ENCODE measurements at regions not wholly inside any gene's neighbourhood (a gene's known extent, or its start where the extent isn't known, plus 50 kb on each side); places are given as distances from the start of the nearest gene placed in this dataset.
"Not testable (repeated sequence)": the region's sequence is repeated elsewhere in the genome, so short reads cannot be mapped to it uniquely, and the experiment has no call there.

DNA sequence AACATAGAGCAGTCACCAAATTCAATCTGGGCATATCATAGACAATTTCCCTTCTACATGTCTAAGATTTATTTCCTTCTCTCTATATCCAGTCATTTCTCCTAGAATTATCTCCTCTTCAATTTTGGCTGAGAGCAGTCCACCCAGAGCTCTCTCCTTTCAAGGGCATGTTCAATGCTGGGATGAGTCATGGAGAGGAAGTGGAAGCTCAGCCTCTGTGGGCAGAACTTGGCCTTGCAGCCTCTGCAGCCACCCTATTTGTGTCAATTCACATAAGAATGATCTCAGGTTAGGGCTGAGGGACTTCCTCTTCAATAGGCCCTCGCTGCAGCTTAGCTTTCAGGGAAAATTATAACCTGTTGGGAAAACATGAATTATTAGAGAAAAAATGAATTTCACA lies 560.8 kb downstream of the POM121L12 start:
- DNase-seq: no peak

DNA sequence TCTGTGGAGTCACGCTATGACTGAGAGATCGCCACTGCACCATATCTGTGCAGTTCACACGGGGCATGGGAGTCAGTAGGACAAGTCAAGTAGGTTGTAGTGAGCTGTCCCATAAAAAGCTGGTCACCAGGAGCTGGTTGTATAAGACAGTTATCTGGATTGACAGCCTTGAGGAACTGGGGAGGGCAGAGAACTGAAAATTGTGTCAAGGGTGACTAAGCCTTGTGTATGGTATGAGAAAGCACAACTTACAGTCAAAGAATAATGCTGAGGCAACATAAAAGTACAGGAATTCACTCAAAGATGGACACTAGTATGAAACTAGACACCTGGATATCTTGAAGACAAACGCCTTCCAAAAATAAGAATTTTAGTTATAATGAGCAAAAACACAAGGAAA lies 564.9 kb downstream of the POM121L12 start:
- no peak for DNase-seq

- no peak for DNase-seq
These were observed 567.5 kb downstream of the POM121L12 start for GRCh38 chr7:53602817-53603418.

DNA sequence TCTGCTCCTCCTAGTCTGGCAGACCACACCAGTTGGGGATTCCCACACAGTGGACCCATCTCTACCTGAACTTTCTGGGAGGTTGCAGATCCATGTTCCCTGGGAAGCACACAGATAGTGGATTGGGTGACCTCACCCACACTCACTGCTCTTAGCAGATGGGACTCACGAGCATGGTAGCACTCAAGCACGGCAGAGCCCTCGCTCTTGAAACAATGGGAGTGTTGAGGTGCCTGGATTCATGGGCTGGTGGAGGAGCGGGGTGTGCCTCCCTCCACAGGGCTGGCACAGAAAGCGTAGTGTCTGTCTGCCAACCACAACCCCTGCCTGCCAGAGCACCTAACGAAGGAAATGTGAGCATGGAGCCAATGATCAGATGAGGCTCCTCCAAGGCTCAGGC lies 568.0 kb downstream of the POM121L12 start:
- no peak for DNase-seq

- DNase-seq: no peak
These were observed 568.8 kb downstream of the POM121L12 start for GRCh38 chr7:53604201-53604600.

DNA sequence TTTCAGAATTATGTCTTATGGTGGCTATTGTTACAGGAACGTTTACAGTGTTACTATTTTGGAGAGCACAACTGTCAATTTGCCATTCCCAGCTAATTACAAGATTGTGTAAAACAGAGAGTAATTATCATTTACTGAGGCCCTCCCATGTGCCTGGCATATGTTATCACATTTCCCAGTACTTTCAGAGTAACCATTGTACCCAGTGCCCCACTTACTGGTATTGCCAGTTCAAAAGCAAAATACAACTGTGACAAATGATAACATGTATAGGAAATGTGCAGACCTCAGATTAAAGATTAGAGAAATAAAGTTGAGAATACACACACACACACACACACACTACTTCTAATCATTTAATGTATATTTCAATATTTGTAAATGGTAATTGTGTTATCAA lies 572.5 kb downstream of the POM121L12 start:
- no peak for DNase-seq

DNA sequence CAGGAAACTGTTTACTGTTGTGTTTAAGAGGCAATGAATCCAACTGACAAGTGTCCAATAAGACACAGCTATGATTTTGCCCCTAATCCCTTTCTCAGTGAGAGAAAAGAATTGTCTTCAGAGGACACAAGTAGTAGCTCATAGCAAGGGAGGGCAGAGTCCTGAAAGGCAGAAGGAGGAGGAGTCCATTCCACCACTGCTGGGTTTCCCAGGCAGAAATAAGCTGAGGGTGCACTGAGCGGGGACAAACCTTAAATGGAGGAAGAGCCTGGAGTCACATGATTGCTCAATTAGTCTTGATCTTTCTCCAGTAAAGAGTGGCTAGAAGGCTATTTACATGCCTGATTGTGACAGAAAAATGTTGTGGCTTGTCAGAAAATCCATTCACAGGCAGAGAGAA lies 573.8 kb downstream of the POM121L12 start:
- no peak for DNase-seq

DNA sequence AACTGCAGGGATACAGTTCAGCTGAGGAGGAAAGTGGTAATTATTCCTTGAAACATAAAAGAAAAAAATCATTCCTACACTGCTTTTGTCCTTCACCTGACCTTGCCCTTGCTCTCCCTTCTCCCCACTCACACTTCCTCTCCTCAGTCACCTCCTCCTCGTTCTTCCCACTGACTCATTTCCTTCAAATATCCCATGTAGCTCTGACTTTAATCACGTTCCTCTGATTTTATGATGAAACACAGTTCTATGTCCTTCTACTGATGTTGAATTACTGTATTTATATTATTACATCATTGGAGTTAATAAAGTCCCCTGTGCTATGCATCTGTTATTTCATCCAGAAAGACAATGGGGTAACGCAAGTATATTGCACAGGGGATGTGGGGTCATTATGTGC lies 575.6 kb downstream of the POM121L12 start:
- DNase-seq: no peak

- no peak for DNase-seq
These were observed 588.9 kb downstream of the POM121L12 start for GRCh38 chr7:53624356-53624755.

DNA sequence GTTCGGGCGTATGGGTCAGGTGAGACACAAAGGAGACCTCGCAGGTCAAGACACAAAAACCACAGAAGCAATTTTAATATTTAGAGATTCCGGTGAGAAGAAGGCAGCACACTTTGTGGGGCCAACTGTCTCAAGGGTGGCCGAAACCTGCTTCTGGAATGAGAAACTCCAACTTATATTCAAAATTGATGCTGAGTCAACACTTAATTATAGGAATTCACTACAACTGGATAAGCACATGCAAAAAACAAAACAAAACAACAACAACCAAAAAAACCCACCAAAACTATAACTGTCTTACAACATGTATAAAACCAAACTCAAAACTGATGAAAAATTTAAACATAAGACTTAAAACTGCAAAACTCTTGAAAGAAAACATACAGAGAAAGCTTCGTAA lies 593.3 kb downstream of the POM121L12 start:
- no peak for DNase-seq

GRCh38 chr7:53635251-53635650 lies 599.8 kb downstream of the POM121L12 start:
- not testable (repeated sequence) for DNase-seq

DNA sequence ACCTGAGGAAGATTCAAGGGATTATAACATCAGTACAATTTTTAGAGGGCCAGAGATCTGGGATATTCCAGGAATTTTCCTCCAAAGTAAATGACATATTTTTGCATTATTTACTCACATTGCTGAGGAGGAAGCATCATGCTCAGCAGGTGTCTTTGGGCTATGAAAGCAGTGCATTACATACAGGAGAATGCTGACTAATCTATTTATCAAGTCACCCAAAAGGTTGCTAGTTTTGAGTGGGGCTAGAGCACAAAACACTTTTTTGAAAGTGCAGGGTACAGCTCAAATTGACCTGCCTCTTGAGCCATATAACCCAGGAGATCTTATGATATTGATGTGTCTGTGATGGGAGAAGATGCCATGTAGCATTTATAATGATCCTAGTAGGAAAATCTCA lies 603.1 kb downstream of the POM121L12 start:
- no peak for DNase-seq

DNA sequence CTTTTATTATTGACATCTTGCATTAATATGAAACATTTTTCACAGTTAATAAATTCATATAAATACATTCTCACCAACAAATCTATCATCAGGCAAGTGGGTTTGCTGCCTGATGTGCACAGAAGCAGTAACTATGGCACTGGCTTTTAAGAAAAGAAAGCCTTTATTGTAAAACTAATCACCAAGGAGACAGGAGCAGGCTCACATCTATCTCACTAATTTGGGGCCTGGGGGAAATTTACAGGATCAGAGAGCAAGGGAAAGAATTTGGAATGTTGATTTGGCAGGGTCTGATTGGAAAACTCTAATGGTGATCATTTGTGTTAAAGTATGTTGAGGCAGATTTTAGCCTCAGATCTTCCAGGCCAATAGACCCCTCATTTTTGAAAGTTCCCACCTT lies 605.7 kb downstream of the POM121L12 start:
- DNase-seq: no peak

- DNase-seq: no peak
These were observed 606.9 kb downstream of the POM121L12 start for GRCh38 chr7:53642361-53642760.

- DNase-seq: no peak
These were observed 607.4 kb downstream of the POM121L12 start for GRCh38 chr7:53642866-53643265.

GRCh38 chr7:53656881-53657280 lies 621.4 kb downstream of the POM121L12 start:
- DNase-seq: no peak

GRCh38 chr7:53657586-53657985 lies 622.2 kb downstream of the POM121L12 start:
- DNase-seq: no peak

- no peak for DNase-seq
These were observed 623.5 kb downstream of the POM121L12 start for GRCh38 chr7:53658951-53659350.

- no peak for DNase-seq
These were observed 626.3 kb downstream of the POM121L12 start for GRCh38 chr7:53661645-53662217.

- no peak for DNase-seq
These were observed 637.2 kb downstream of the POM121L12 start for GRCh38 chr7:53672681-53673080.

- DNase-seq: no peak
These were observed 640.4 kb downstream of the POM121L12 start for GRCh38 chr7:53675835-53676234.

GRCh38 chr7:53684693-53685092 lies 649.3 kb downstream of the POM121L12 start:
- DNase-seq: no peak

- DNase-seq: no peak
These were observed 655.0 kb downstream of the POM121L12 start for GRCh38 chr7:53690411-53690810.

DNA sequence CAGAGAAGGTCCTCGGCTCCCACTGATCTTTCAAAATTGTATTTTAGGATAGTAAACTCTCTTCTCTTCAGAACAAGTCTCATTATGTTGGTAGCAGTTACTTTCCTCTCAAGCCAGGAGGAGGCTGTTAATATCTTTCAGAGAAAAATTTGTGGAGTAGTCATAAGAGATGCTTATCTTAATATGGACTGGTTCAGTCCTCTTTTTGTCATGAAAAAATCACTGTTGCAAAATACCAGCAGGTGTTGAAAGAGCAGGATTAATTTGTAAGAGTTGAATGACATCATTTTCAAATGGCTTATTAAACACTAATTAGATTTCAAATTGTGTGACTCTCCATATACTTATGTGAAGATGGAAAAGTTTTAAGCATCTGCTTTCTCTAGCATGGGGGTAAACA lies 662.5 kb downstream of the POM121L12 start:
- no peak for DNase-seq

Measured in renal pelvis (tissue), 1 donor.